AG10803 (cell line): ENCODE measurements at regions not wholly inside any gene's neighbourhood (a gene's known extent, or its start where the extent isn't known, plus 50 kb on each side); places are given as distances from the start of the nearest gene placed in this dataset.

ENCODE experiments used
- DNase-seq: peaks from one replicate; pipeline ENCODE4 v3.0.0; 2010; ENCODE audit warnings: low read depth
- H3K4me3 ChIP-seq: 2 replicates; pipeline ENCODE4 v1.5.1; 2011; ENCODE audit warnings: mild to moderate bottlenecking, low read length, control low read depth
- TF ChIP-seq, protein P1 (sequence below): conservative IDR thresholded peaks from 2 replicates; pipeline ENCODE4 v1.5.1; 2011; ENCODE audit warnings: mild to moderate bottlenecking, low read length, control low read depth, inconsistent platforms

GRCh38 chr14:53638966-53639365, 317.7 kb downstream of the BMP4 start:
- H3K4me3 ChIP-seq, result no peak overlapping the region
- no peak for DNase-seq
- TF ChIP-seq, protein P1, sequence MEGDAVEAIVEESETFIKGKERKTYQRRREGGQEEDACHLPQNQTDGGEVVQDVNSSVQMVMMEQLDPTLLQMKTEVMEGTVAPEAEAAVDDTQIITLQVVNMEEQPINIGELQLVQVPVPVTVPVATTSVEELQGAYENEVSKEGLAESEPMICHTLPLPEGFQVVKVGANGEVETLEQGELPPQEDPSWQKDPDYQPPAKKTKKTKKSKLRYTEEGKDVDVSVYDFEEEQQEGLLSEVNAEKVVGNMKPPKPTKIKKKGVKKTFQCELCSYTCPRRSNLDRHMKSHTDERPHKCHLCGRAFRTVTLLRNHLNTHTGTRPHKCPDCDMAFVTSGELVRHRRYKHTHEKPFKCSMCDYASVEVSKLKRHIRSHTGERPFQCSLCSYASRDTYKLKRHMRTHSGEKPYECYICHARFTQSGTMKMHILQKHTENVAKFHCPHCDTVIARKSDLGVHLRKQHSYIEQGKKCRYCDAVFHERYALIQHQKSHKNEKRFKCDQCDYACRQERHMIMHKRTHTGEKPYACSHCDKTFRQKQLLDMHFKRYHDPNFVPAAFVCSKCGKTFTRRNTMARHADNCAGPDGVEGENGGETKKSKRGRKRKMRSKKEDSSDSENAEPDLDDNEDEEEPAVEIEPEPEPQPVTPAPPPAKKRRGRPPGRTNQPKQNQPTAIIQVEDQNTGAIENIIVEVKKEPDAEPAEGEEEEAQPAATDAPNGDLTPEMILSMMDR, result no peak

DNA sequence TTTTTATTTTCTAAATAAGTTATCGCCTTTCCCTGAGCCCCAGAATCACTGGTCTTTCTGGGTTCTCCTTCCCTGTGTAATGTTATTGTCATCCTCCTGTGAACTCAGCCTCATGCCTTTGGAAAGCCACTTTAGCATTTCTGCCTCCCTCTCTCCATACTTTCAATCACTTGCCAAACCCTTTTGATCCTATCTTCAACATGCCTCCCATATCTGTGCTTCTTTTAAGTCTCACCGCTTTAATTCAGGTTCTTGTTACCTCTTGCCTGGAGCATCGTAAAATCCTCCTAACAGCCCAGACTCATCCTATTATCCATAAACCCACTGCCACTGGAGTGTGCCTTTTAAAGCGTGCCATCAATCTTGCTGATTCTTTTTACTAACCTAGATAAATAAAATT, 321.8 kb downstream of the BMP4 start:
- DNase-seq, result no peak
- TF ChIP-seq, protein P1, result no peak
- H3K4me3 ChIP-seq, result no peak overlapping the region

GRCh38 chr14:53630336-53630735, 326.3 kb downstream of the BMP4 start:
- DNase-seq, result no peak
- TF ChIP-seq, protein P1, result no peak
- H3K4me3 ChIP-seq, result no peak overlapping the region

- no peak overlapping the region for H3K4me3 ChIP-seq
- no peak for DNase-seq
- TF ChIP-seq, protein P1, result no peak
These were observed 327.7 kb downstream of the BMP4 start for GRCh38 chr14:53628732-53629430.

- DNase-seq, result no peak
- TF ChIP-seq, protein P1, result no peak
These were observed 328.4 kb downstream of the BMP4 start for GRCh38 chr14:53628261-53628660.

DNA sequence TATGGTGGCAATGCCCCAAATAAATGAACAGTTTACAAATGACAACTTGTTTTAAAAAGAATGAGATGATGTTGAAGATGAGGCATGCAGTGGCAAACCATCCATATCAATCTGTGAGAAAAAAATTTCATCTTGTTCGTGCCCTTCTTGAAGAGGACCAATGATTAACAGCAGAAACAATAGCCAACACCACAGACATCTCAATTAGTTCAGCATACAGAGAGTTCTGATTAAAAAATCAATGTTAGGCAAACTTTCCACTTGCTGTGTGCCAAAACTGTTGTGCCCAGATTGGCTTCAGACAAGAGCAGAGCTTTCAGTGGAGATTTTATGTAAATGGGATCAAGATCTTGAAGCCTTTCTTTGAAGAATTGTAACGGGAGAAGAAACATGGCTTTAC, 329.9 kb downstream of the BMP4 start:
- H3K4me3 ChIP-seq, result no peak overlapping the region
- TF ChIP-seq, protein P1, result no peak
- no peak for DNase-seq

More at GRCh38 chr14:53628261-53628660, 328.4 kb downstream of the BMP4 start:
- H3K4me3 ChIP-seq, result no peak overlapping the region

DNA sequence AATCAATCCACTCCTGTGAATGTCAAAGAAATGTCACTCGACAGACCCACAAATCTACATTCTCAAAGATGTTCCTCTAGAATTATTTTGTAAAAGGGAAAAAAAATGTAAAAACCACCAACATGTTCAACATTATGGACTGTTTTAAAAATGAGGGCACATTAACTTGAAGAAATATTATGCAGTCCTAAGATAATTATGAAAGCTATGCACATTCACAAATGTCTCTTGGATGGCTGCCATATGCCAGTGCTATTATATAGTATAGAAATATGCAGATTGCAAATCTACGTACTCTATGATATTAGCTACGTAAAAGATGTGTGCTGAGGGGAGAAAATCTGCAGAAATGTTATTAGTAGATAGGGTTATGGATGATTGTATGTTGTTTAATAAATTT, 334.2 kb downstream of the BMP4 start:
- DNase-seq, result no peak
- H3K4me3 ChIP-seq, result no peak overlapping the region
- TF ChIP-seq, protein P1, result no peak
